ENCODE measurements at regions not wholly inside any gene's neighbourhood (a gene's known extent, or its start where the extent isn't known, plus 50 kb on each side); places are given as distances from the start of the nearest gene placed in this dataset.

DNA sequence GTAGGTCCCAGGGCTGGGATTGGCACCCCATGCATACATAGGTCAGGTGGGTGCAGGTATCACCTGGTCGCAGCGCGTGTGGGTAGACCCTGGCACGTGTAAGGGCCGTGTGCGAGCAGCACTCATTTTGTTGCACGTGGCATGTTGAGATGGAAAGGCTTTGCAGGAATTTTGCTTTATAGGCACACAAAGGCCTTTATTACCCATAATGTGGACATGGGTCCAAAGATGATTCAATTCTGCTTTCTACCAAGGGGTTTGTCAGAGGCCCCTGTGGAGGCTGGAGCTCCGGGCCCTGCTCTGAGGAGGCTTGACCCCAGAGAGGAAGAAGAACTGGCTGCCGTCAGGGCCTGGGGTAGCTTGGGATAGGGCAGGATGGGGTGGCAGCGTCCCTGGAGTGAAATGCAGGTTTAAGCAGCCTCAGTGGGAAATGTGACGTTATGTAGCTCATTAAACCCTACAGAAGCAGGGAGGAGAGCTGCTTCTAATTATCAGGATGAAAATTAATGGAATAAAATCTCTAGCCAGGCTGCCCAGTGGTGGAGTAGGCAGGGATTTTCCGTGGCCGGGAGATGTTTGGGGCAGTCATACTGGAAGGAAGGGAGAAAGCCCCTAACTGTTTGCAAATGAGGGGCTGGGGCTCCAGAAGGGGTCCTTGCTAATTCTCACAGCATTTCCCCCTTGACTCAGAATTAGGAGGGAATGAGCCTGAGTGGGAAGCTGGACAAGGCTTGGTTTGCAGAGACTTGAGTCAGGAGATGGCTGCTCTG is 103.3 kb upstream of the PITX1 start:
- TF ChIP-seq, protein P1, sequence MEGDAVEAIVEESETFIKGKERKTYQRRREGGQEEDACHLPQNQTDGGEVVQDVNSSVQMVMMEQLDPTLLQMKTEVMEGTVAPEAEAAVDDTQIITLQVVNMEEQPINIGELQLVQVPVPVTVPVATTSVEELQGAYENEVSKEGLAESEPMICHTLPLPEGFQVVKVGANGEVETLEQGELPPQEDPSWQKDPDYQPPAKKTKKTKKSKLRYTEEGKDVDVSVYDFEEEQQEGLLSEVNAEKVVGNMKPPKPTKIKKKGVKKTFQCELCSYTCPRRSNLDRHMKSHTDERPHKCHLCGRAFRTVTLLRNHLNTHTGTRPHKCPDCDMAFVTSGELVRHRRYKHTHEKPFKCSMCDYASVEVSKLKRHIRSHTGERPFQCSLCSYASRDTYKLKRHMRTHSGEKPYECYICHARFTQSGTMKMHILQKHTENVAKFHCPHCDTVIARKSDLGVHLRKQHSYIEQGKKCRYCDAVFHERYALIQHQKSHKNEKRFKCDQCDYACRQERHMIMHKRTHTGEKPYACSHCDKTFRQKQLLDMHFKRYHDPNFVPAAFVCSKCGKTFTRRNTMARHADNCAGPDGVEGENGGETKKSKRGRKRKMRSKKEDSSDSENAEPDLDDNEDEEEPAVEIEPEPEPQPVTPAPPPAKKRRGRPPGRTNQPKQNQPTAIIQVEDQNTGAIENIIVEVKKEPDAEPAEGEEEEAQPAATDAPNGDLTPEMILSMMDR (IDR thresholded peaks at IDR 0.05), result no peak
- TF ChIP-seq POLR2A (IDR thresholded peaks at IDR 0.05), result no peak

All from testis (tissue), 2 donors.